Spleen (tissue), 7 donors: ENCODE measurements at regions not wholly inside any gene's neighbourhood (a gene's known extent, or its start where the extent isn't known, plus 50 kb on each side); places are given as distances from the start of the nearest gene placed in this dataset.

Experiments
- POLR2A ChIP-seq, 3 donors: fragments of 450-650 bp; IDR thresholded peaks; one replicate each; pipeline ENCODE4 v1.5.1; 2017; ENCODE audit warnings: antibody characterized with exemption in 3 of 3, mild to moderate bottlenecking in 1 of 3
- TF ChIP-seq, protein P1 (sequence below), 11 experiments: fragments of 200-600 bp in 7 of 11; fragments of 450-650 bp in 4 of 11; sonication (generic) in 4 of 11; IDR thresholded peaks in 8 of 11; conservative IDR thresholded peaks in 3 of 11; 1 replicate in 7 of 11; 2 replicates in 4 of 11; pipeline versions ENCODE4 v1.4.0 to v1.8.0; 2016 to 2021; ENCODE audit warnings: antibody characterized with exemption in 11 of 11, inconsistent platforms in 4 of 11, mild to moderate bottlenecking in 1 of 11
- donor health status: DM: no; HTN: no; CAD: no; lungs with moderate emphysema.
- donor health status: DM: no; HTN: no; CAD: no.
- donor health status: DM: no; HTN: no; CAD: no.

GRCh38 chr7:119572541-119572940 lies 700.4 kb upstream of the KCND2 start:
- TF ChIP-seq POLR2A (IDR thresholded peaks at IDR 0.05) = no peak
- TF ChIP-seq, protein P1, sequence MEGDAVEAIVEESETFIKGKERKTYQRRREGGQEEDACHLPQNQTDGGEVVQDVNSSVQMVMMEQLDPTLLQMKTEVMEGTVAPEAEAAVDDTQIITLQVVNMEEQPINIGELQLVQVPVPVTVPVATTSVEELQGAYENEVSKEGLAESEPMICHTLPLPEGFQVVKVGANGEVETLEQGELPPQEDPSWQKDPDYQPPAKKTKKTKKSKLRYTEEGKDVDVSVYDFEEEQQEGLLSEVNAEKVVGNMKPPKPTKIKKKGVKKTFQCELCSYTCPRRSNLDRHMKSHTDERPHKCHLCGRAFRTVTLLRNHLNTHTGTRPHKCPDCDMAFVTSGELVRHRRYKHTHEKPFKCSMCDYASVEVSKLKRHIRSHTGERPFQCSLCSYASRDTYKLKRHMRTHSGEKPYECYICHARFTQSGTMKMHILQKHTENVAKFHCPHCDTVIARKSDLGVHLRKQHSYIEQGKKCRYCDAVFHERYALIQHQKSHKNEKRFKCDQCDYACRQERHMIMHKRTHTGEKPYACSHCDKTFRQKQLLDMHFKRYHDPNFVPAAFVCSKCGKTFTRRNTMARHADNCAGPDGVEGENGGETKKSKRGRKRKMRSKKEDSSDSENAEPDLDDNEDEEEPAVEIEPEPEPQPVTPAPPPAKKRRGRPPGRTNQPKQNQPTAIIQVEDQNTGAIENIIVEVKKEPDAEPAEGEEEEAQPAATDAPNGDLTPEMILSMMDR (IDR thresholded peaks at IDR 0.05 in 8 of 11, conservative IDR thresholded peaks at IDR 0.05 in 3 of 11) = no peak
